Endothelial cell of umbilical vein (primary cell): ENCODE measurements at regions not wholly inside any gene's neighbourhood (a gene's known extent, or its start where the extent isn't known, plus 50 kb on each side); places are given as distances from the start of the nearest gene placed in this dataset.

ENCODE experiments used
- BruUV-seq: library from RNA; stranded (reverse); fragments of 400-500 nt; replicated peaks from 2 replicates; lab custom pipeline; 2021; lab: Mats Ljungman, UMichigan
- CTCF ChIA-PET: fragments of 300-600, 350-600 bp; sonication (Branson Sonifier 250); formaldehyde crosslinking; loops from one replicate; lab custom pipeline; 2021; ENCODE audit warnings: antibody characterized with exemption, inconsistent platforms; lab: Charles Lee
- POLR2A ChIA-PET: fragments of 300-600, 350-600 bp; sonication (Branson Sonifier 250); formaldehyde crosslinking; loops from one replicate; lab custom pipeline; 2021; ENCODE audit warnings: antibody characterized with exemption, inconsistent platforms; lab: Charles Lee
- DNase-seq: peaks from one replicate; pipeline ENCODE4 v3.0.0-alpha.2; 2011; ENCODE audit warnings: low read depth, low spot score
- FAIRE-seq: peaks from 2 replicates; lab custom pipeline; 2011; peaks lifted over from hg19 to GRCh38; lab: Jason Lieb, UNC
- H2AFZ ChIP-seq: 2 replicates; pipeline ENCODE4 v1.6.0; 2012; ENCODE audit warnings: low read depth, low read length, control low read depth, inconsistent platforms
- H3K27ac ChIP-seq: 2 replicates; pipeline ENCODE4 v1.5.1; 2011; ENCODE audit warnings: low read depth, mild to moderate bottlenecking, control low read depth, low read length, moderate library complexity; ENCODE audit not compliant: insufficient read depth
- H3K27me3 ChIP-seq, 2 experiments: 2 replicates each; pipeline versions ENCODE4 v1.6.0 to v1.6.1; 2011; ENCODE audit warnings: low read length in 2 of 2, mixed read lengths in 1 of 2; ENCODE audit not compliant: control insufficient read depth in 2 of 2, insufficient read depth in 2 of 2
- H3K36me3 ChIP-seq, 2 experiments: 2 replicates in 1 of 2; 3 replicates in 1 of 2; pipeline ENCODE4 v1.5.1; 2011; ENCODE audit warnings: low read length in 2 of 2, mild to moderate bottlenecking in 1 of 2, moderate library complexity in 1 of 2; ENCODE audit not compliant: control insufficient read depth in 2 of 2, insufficient read depth in 2 of 2; ENCODE audit errors: extremely low read depth in 1 of 2
- H3K4me1 ChIP-seq: 3 replicates; pipeline ENCODE4 v1.5.1; 2011; ENCODE audit warnings: mild to moderate bottlenecking, low read length; ENCODE audit not compliant: control insufficient read depth, insufficient read depth; ENCODE audit errors: extremely low read depth
- H3K4me2 ChIP-seq: 2 replicates; pipeline ENCODE4 v1.6.1; 2011; ENCODE audit warnings: low read length, control low read depth, mixed read lengths; ENCODE audit not compliant: insufficient read depth
- H3K4me3 ChIP-seq, 3 experiments: fragments of 200-600 bp in 1 of 3; sonication (generic), shearing (Covaris generic) in 1 of 3; replicated peaks in 1 of 3; 2 replicates each; pipeline ENCODE4 v1.5.1; 2011 to 2016; ENCODE audit warnings: control low read depth in 3 of 3, low read length in 3 of 3, mild to moderate bottlenecking in 2 of 3, inconsistent platforms in 1 of 3, low read depth in 1 of 3, moderate library complexity in 1 of 3; ENCODE audit not compliant: insufficient read depth in 1 of 3
- H3K79me2 ChIP-seq: 2 replicates; pipeline ENCODE4 v1.6.0; 2012; ENCODE audit warnings: low read length, inconsistent platforms; ENCODE audit not compliant: control insufficient read depth, insufficient read depth
- H3K9ac ChIP-seq: replicated peaks from 2 replicates; pipeline ENCODE3; 2011; ENCODE audit warnings: low read length, control low read depth; ENCODE audit not compliant: insufficient read depth; ENCODE audit errors: extremely low read depth
- H3K9me1 ChIP-seq: replicated peaks from 3 replicates; pipeline ENCODE4 v1.6.0; 2011; ENCODE audit warnings: mild to moderate bottlenecking, low read length; ENCODE audit not compliant: control insufficient read depth, insufficient read depth; ENCODE audit errors: extremely low read depth
- H3K9me3 ChIP-seq: replicated peaks from 2 replicates; pipeline ENCODE4 v1.5.1; 2012; ENCODE audit warnings: low read length, inconsistent platforms; ENCODE audit not compliant: control insufficient read depth, insufficient read depth
- H4K20me1 ChIP-seq: replicated peaks from 2 replicates; pipeline ENCODE3; 2011; ENCODE audit warnings: mild to moderate bottlenecking, low read length; ENCODE audit not compliant: control insufficient read depth, insufficient read depth; ENCODE audit errors: extremely low read depth
- EZH2 ChIP-seq: IDR thresholded peaks from 2 replicates; pipeline ENCODE4 v1.6.1; 2012; ENCODE audit warnings: borderline replicate concordance, low read depth, mild to moderate bottlenecking, moderate library complexity, low read length, inconsistent platforms; ENCODE audit not compliant: severe bottlenecking
- FOS ChIP-seq: IDR thresholded peaks from 2 replicates; pipeline ENCODE4 v1.6.1; 2011; ENCODE audit warnings: mild to moderate bottlenecking, low read length, moderate library complexity, borderline replicate concordance; ENCODE audit not compliant: insufficient read depth
- GATA2 ChIP-seq: IDR thresholded peaks from 2 replicates; pipeline ENCODE4 v1.7.0; 2011; ENCODE audit warnings: low read depth, mild to moderate bottlenecking, moderate library complexity, mixed read lengths, low read length; ENCODE audit not compliant: insufficient read length, insufficient read depth
- MAX ChIP-seq: IDR thresholded peaks from 2 replicates; pipeline ENCODE4 v1.6.1; 2011; ENCODE audit not compliant: insufficient read depth, insufficient read length
- MYC ChIP-seq: IDR thresholded peaks from one replicate; pipeline ENCODE4 v1.6.1; 2011; ENCODE audit warnings: mild to moderate bottlenecking, low read depth, low read length
- POLR2AphosphoS5 ChIP-seq: IDR thresholded peaks from 2 replicates; pipeline ENCODE4 v1.6.1; 2012; ENCODE audit warnings: low read depth, mild to moderate bottlenecking, control low read depth, low read length, moderate library complexity; ENCODE audit not compliant: insufficient read depth
- dilution Hi-C: fragments of 300-500 bp; cut with MboI; formaldehyde crosslinking; loops from one replicate; pipeline ENCODE4 v1.15.0; 2019; ENCODE audit warnings: low sequenced_read_pairs; ENCODE audit not compliant: extremely low pct_ligation_motif_present
- intact Hi-C: fragments of 100-400 bp; cut with micrococcal nuclease; formaldehyde crosslinking; loops from one replicate; pipeline ENCODE4 v1.10.0; 2022
- TF ChIP-seq, protein P1 (sequence below), 2 donors: IDR thresholded peaks; 1 replicate in 1 of 2; 2 replicates in 1 of 2; pipeline ENCODE4 v1.5.1; 2011; ENCODE audit warnings: low read length in 2 of 2, mild to moderate bottlenecking in 2 of 2, moderate library complexity in 2 of 2, control low read depth in 1 of 2, inconsistent platforms in 1 of 2, low read depth in 1 of 2; ENCODE audit not compliant: insufficient read depth in 1 of 2; ENCODE audit errors: extremely low read depth in 1 of 2

DNA sequence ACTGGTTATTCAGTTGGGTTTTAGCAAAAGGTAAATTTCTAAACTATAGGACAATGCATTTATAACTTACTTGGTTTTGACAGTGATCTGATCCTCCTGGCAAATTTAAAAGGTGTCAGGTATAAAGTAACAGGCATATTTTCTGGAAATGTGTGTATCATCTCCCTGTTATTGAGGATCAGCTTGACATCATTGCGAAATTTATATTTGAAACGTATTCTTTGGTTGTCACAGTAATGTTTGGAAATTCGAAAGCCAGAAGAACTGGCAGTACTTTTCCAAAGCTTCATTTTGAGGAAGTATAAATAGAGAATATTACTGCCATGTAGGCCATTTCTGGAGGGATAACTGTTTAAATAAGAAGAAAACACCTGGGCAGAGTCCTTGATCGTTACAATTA, 422.2 kb upstream of the NRXN1 start:
- CTCF ChIA-PET, result interaction anchor here (1.2 kb wide), 1 partner anchor 17 kb away, joined by 4 read pairs; no protein-coding TSS in a partner anchor
- H3K4me2 ChIP-seq, result no peak overlapping the region
- H3K4me1 ChIP-seq, result no peaks in the 10 kb centered on the region
- DNase-seq (no peak), FAIRE-seq (no peak)
- POLR2A ChIA-PET, result no interaction called here
- no peaks in the 10 kb centered on the region for H3K79me2 ChIP-seq
- no peaks in the 10 kb centered on the region for H3K9me1 ChIP-seq
- H3K9ac ChIP-seq, result no peak overlapping the region
- no peaks in the 10 kb centered on the region for H3K36me3 ChIP-seq
- BruUV-seq, result no TSS peak
- H3K27me3 ChIP-seq, result no peaks in the 10 kb centered on the region
- dilution Hi-C loops (no loop called here), intact Hi-C loops (no loop called here)
- H3K9me3 ChIP-seq, result no peaks in the 10 kb centered on the region
- H4K20me1 ChIP-seq, result no peaks in the 10 kb centered on the region
- no peak overlapping the region for H3K4me3 ChIP-seq
- no peak for TF ChIP-seq MYC
- no peak for TF ChIP-seq EZH2
- TF ChIP-seq MAX, result no peak
- TF ChIP-seq POLR2AphosphoS5, result no peak
- TF ChIP-seq, protein P1, sequence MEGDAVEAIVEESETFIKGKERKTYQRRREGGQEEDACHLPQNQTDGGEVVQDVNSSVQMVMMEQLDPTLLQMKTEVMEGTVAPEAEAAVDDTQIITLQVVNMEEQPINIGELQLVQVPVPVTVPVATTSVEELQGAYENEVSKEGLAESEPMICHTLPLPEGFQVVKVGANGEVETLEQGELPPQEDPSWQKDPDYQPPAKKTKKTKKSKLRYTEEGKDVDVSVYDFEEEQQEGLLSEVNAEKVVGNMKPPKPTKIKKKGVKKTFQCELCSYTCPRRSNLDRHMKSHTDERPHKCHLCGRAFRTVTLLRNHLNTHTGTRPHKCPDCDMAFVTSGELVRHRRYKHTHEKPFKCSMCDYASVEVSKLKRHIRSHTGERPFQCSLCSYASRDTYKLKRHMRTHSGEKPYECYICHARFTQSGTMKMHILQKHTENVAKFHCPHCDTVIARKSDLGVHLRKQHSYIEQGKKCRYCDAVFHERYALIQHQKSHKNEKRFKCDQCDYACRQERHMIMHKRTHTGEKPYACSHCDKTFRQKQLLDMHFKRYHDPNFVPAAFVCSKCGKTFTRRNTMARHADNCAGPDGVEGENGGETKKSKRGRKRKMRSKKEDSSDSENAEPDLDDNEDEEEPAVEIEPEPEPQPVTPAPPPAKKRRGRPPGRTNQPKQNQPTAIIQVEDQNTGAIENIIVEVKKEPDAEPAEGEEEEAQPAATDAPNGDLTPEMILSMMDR (IDR thresholded peaks at IDR 0.05; ENCODE audit: extremely low read depth in 1 of 2, insufficient read depth in 1 of 2, low read depth in 1 of 2, low read length in 2 of 2), result no peak
- no peak for TF ChIP-seq FOS
- TF ChIP-seq GATA2, result no peak
- no peak overlapping the region for H2AFZ ChIP-seq
- no peak overlapping the region for H3K27ac ChIP-seq
